Stimulated activated CD4-positive, alpha-beta T cell treated with anti-CD3 and anti-CD28 coated beads, TNF-alpha, amount 100 ng/mL, for 24 hours (primary cell): ENCODE measurements at regions not wholly inside any gene's neighbourhood (a gene's known extent, or its start where the extent isn't known, plus 50 kb on each side); places are given as distances from the start of the nearest gene placed in this dataset.
A peak's percentile ranks its signal among the peaks of the same experiment; 100 is the strongest.

ENCODE experiments used
- DNase-seq, 3 experiments: peaks; one replicate each; pipeline ENCODE4 v3.0.0-alpha.2; 2020; ENCODE audit warnings: low read depth in 3 of 3

DNA sequence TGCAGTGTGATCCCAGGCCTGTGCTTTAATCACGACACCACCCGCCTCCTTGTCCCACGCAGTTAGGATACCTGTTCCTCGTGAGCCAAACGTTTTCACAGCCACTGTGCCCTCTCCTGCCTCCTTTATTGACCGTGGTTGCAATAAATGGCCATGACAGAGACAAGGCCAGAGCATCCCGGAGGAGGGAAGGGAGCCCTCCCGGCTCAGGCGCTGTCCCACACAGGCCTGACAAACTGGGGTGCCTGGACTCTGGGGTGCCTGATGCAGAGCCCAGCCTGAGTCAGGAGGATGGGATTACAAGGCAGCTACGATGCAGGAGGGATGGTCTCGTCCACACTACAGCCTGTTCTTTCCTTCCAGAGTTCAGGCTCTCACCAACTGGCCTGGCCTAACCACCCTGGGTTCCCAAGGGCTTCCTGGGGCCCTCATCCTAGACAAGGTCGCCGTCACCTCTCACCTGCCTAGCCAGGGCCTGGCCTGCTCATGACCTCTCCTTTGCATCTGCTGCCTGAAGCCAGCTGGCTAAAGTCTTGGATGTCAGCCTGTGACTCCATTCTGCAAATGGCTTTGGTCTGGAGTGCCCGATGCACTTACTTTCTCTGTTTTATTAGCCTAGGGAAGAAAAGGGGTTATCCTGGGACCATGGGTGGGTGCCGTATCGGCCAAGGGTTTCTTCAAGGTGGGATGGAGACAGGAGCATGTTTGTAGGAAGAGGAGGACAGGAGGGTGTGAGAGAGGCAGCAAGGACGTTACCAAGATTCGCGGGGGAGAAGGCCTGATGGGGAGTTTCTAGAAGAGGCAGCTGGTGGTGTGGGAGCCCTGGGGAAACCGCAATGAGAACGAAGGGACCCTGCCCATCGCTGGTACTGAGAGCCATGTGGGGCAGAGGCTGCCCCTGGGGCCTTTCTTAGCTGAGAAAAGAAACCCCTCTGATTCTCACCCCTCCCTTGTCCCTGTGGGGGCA lies 234.3 kb upstream of the TNRC6C start:
- DNase-seq: no peak

GRCh38 chr17:77724876-77725615 lies 233.5 kb upstream of the TNRC6C start:
- no peak for DNase-seq

- DNase-seq: no peak
Measured at GRCh38 chr17:77725846-77726245, 232.7 kb upstream of the TNRC6C start.

GRCh38 chr17:77726549-77727006 lies 231.9 kb upstream of the TNRC6C start:
- no peak for DNase-seq

DNA sequence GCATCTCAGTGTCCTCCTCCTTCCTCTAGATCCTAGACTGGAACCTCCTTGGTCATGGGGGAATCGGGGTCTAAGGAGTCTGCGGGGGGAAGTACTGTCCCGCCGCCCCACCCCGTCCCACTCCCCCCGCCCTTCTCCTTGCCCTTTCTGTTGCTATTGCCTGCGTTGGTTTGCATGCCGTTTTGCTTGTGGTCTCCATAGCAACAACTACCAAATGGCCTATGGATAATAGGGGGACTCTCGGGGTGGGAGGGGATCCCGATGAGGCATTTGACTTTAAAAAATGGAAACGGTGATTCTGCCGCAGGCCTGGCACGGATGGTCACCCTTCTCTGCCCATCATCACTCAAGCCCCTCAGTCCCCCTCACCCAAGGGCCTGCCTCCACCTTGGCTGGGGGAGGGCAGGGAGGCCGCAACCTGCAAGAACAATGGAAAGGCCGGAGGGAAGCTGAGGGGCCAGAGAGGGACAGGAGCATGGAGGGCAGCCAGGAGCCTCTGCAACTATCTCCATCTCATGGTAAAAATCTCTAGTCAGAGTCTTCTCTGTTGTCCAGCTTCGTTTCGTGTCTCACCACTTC lies 231.4 kb upstream of the TNRC6C start:
- no peak for DNase-seq

GRCh38 chr17:77728474-77728795 lies 230.1 kb upstream of the TNRC6C start:
- DNase-seq: no peak

- no peak for DNase-seq
Measured at GRCh38 chr17:77728871-77729270, 229.6 kb upstream of the TNRC6C start.

- no peak for DNase-seq
Measured at GRCh38 chr17:77729587-77729986, 228.9 kb upstream of the TNRC6C start.

DNA sequence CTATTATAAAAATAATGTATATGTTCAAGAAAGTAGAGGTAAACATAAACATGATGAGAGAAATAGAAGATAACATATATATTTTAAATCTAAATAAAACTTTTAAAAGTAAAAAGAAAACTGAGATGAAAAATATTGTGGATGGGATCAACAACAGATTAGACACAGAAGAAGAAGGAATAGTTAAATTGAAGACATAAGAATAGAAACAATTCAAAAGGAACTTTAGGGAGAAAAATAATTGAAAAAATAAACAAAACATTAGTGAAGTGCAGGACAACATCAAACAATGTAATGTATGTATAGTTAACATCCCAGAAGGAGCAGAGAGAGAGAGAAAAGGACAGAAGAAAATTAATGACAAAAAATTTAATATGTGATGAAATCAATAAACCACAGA lies 228.1 kb upstream of the TNRC6C start:
- no peak for DNase-seq

GRCh38 chr17:77733576-77734296 lies 224.8 kb upstream of the TNRC6C start:
- no peak for DNase-seq

DNA sequence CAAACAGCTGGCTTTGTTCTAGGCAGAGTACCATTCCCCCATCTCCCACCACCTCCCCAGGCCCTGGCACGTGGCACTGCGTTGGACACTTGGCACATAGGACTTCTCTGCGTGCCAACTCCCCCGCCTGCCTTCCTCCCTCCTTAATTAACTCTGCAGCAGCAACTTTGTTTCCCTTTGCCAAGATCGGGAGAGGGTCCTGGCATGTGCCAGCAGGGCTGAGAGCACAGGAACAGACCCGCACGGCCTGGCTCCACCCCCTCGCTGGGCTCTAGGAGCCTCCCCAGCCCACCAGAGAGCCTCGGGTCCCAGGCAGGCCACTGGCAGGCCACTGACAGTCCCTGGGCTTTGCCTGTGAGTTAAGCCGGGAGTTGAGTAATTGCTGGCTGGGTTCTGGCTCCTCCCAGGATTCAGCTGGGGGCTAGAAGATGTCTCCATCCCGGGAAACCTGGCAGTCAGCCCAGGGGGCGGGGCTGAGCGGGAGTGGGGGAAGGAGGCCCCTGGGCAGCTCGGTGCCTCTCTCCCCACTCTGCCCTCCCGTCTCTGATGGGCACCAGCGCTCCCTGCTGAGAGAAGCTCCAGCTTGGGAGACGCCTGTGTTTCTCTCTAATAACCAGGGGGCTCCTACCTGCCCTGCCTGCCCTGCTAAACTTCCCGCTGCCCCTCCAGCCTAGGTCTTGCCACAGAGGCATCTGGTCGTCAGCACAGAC lies 224.0 kb upstream of the TNRC6C start:
- DNase-seq: no peak

DNA sequence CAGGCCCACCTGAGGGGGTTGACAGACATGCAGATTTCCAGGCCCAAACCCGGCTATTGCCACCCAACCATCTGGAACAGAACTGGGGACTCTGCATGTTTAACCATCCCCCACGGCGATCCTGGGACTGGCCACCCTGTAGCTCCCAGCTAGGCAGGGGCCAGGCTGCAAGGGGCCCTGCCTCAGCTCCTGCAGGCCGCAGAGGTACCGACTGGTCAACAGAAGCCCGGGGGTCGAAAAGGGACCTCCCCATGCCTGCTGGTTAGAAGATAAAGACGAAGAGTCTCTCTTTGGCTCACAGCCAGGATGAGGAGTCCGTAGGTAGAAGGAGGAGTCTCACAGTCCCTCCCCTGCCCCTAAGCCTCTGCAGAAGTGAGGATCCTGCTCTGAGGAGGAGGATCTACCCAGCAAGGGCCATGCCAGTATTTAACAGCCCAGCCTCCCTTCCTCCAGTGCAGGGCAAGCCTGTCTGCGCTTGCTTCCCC lies 223.4 kb upstream of the TNRC6C start:
- no peak for DNase-seq

- no peak for DNase-seq
Measured at GRCh38 chr17:77735566-77736198, 222.8 kb upstream of the TNRC6C start.

- DNase-seq: no peak
Measured at GRCh38 chr17:77736199-77736585, 222.3 kb upstream of the TNRC6C start.

GRCh38 chr17:77736721-77737120 lies 221.8 kb upstream of the TNRC6C start:
- no peak for DNase-seq

DNA sequence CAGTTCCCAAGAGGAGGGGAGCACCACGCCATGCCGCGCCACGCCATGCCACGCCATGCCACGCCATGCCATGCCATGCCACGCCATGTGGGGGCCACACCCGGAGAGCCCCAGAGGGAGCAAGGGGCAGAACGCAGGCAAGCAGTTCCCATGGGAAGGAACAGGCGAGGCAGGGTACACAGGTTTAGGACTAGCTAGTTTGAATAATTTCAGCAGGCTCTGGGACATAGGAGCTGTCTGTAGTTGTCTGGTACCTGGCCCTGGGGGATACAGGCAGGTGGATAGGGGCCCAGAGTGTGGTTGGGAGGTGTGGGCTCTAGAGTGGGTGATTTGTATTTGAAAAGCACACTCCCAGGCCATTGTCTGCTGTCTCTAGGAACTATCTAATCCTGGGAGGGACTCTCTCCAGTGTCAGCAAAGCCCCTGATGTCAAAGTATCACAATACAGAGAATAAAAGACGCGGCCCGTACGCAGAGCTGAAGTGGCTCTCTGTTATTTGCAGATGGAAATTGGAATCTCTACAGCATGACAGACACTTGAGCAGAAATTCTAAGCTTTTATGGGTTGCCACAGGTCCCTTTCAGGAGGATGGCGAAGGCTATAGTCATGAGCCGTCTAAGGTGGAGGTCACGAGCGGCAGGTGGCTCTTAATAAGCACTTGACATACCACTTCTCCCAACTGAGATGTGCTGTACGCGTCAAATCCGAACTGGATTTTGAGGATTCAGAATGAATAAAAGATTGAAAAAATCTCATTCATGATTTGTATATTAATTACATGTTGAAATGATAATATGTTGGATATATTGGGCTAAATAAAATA lies 220.8 kb upstream of the TNRC6C start:
- no peak for DNase-seq

GRCh38 chr17:77738751-77739531 lies 219.6 kb upstream of the TNRC6C start:
- DNase-seq: no peak

DNA sequence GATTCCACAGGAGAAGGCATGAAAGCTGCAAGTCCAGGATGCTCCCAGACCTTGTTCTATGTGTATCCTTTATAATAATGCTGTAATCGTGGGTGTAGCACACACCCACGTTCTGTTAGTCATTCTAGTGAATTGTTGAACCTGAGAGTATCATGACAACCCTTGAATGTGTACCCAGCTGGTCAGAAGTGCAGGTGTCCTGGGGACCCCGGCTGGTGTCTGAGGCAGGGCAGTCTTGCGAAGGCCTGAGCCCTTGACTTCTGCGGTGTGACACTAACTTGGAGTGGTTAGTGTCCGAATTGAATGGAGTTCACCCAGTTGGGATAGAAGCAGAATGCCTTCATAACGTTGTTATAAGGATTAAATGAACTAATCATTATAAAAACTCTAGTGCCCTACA lies 218.0 kb upstream of the TNRC6C start:
- no peak for DNase-seq

DNA sequence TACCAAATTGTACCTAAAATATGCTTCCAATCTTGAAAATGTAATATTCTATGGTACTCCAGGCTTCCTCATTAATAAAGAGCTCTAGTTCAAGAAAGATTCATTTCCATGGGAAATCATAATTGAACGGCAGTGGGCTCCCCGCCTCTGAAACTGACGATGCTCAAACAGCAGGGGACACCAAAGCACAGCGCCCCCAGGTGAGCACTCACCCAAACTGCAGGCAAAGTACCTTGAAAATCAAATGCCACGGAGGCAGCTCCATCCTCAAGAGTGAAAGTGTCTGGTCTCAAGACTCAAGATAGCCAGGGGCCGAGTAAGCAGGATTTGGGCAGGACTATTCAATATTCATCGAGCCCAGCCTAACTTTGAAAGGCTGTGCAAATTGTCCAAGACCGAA lies 217.4 kb upstream of the TNRC6C start:
- DNase-seq: peak in 2 of 3 experiments; percentile 5 to 19
